Adrenal gland (tissue), 9 donors: ENCODE measurements at regions not wholly inside any gene's neighbourhood (a gene's known extent, or its start where the extent isn't known, plus 50 kb on each side); places are given as distances from the start of the nearest gene placed in this dataset.

Source experiments
- DNase-seq, 7 donors: peaks; one replicate each; pipeline ENCODE4 v3.0.0-alpha.2; 2019 to 2020
- H3K27ac ChIP-seq, 5 donors: fragments of 200-600 bp; sonication (generic) in 4 of 5; 1 replicate in 3 of 5; 2 replicates in 2 of 5; pipeline versions ENCODE4 v1.5.1 to v1.8.0; 2016 to 2020; ENCODE audit warnings: mild to moderate bottlenecking in 1 of 5
- H3K27me3 ChIP-seq: fragments of 200-600 bp; 2 replicates; pipeline ENCODE4 v1.8.0; 2021
- H3K36me3 ChIP-seq, 2 donors: fragments of 200-600 bp; replicated peaks in 1 of 2; 1 replicate in 1 of 2; 2 replicates in 1 of 2; pipeline versions ENCODE4 v1.5.1 to v1.8.0; 2018 to 2022
- H3K4me1 ChIP-seq, 2 donors: fragments of 200-600 bp; replicated peaks in 1 of 2; 1 replicate in 1 of 2; 2 replicates in 1 of 2; pipeline versions ENCODE4 v1.5.1 to v1.8.0; 2018 to 2021
- H3K4me3 ChIP-seq, 4 donors: fragments of 200-600 bp; sonication (generic) in 3 of 4; one replicate each; pipeline ENCODE4 v1.5.1; 2016 to 2018
- H3K9me3 ChIP-seq, 3 donors: fragments of 200-600 bp; sonication (generic) in 1 of 3; replicated peaks in 1 of 3; 1 replicate in 2 of 3; 2 replicates in 1 of 3; pipeline versions ENCODE4 v1.5.1 to v1.8.0; 2016 to 2021
- CTCF ChIP-seq, 6 experiments: fragments of 450-650 bp in 4 of 6; fragments of 200-600 bp in 2 of 6; sonication (generic) in 1 of 6; IDR thresholded peaks; 1 replicate in 5 of 6; 2 replicates in 1 of 6; pipeline versions ENCODE4 v1.5.1 to v1.8.0; 2016 to 2021; ENCODE audit warnings: antibody characterized with exemption in 6 of 6, mild to moderate bottlenecking in 2 of 6, moderate library complexity in 1 of 6
- POLR2A ChIP-seq, 2 donors: fragments of 450-650 bp; IDR thresholded peaks; one replicate each; pipeline ENCODE4 v1.6.1; 2017; ENCODE audit warnings: antibody characterized with exemption in 2 of 2, mild to moderate bottlenecking in 2 of 2, moderate library complexity in 1 of 2
- WGBS, 4 donors: extraction: QIAGEN DNeasy Blood & Tissue Kit in 2 of 4; methylation state at CpG; one replicate each; pipeline versions ENCODE4 v1.1.5 to v1.1.7; 2013 to 2017; 5-methylcytosine and 5-hydroxymethylcytosine counted together
- intact Hi-C, 2 donors: fragments of 100-400 bp; cut with DNase I; formaldehyde crosslinking; loops; one replicate each; pipeline versions ENCODE4 v1.14.1 to v1.15.0; 2022 to 2023
- donor health status: healthy with polysubstance abuse.
- donor health status: Bipolar disorder and iron deficiency.
- donor health status: DM: yes; HTN: yes; CAD: no.
- donor health status: DM: no; HTN: no; CAD: no.
- donor health status: DM: no; HTN: no; CAD: no.

- H3K27me3 ChIP-seq: no peaks in the 10 kb centered on the region
- H3K9me3 ChIP-seq: no peaks in the 10 kb centered on the region
- H3K4me1 ChIP-seq: no peaks in the 10 kb centered on the region
- H3K36me3 ChIP-seq: no peaks in the 10 kb centered on the region
- DNase-seq: no peak
- no peak overlapping the region for H3K4me3 ChIP-seq
- no peak overlapping the region for H3K27ac ChIP-seq
- 29 to 49% (median 43%) methylated on average over 2 of the region's 2 CpGs for WGBS, 4 donors
- TF ChIP-seq CTCF (IDR thresholded peaks at IDR 0.05) (no peak), POLR2A (IDR thresholded peaks at IDR 0.05) (no peak)
- intact Hi-C loops: no loop called here
These were observed 70.9 kb upstream of the SAMSN1 start for GRCh38 chr21:14617040-14617393.

- TF ChIP-seq POLR2A (IDR thresholded peaks at IDR 0.05) (no peak), CTCF (IDR thresholded peaks at IDR 0.05) (no peak)
- 39 to 52% (median 45%) methylated on average over 4 of the region's 4 CpGs for WGBS, 4 donors
These were observed 70.4 kb upstream of the SAMSN1 start for GRCh38 chr21:14616380-14617039.

GRCh38 chr21:14615359-14615974 lies 69.4 kb upstream of the SAMSN1 start:
- no peak for DNase-seq
- 62 to 73% (median 71%) methylated on average over 4 of the region's 4 CpGs for WGBS, 4 donors

More at GRCh38 chr21:14616380-14617039, 70.4 kb upstream of the SAMSN1 start:
- Histone ChIP-seq H3K9me3 (no peaks in the 10 kb centered on the region), H3K4me1 (no peaks in the 10 kb centered on the region), H3K27me3 (no peaks in the 10 kb centered on the region), H3K4me3 (no peak overlapping the region), H3K27ac (no peak overlapping the region), H3K36me3 (no peaks in the 10 kb centered on the region)
- no peak for DNase-seq
- intact Hi-C loops: no loop called here

GRCh38 chr21:14614287-14614686 lies 68.2 kb upstream of the SAMSN1 start:
- DNase-seq: no peak
- Histone ChIP-seq H3K36me3 (no peaks in the 10 kb centered on the region), H3K27ac (no peak overlapping the region), H3K9me3 (no peaks in the 10 kb centered on the region), H3K4me3 (no peak overlapping the region), H3K27me3 (no peaks in the 10 kb centered on the region), H3K4me1 (no peaks in the 10 kb centered on the region)
- intact Hi-C loops: no loop called here
- 65 to 77% (median 73%) methylated on average over 3 of the region's 3 CpGs for WGBS, 4 donors
- TF ChIP-seq POLR2A (IDR thresholded peaks at IDR 0.05): no peak
- TF ChIP-seq CTCF (IDR thresholded peaks at IDR 0.05): no peak

More at GRCh38 chr21:14615359-14615974, 69.4 kb upstream of the SAMSN1 start:
- intact Hi-C loops: no loop called here
- H3K36me3 ChIP-seq: no peaks in the 10 kb centered on the region
- H3K27ac ChIP-seq: no peak overlapping the region
- no peaks in the 10 kb centered on the region for H3K9me3 ChIP-seq
- no peak overlapping the region for H3K4me3 ChIP-seq
- no peak for TF ChIP-seq POLR2A (IDR thresholded peaks at IDR 0.05)
- TF ChIP-seq CTCF (IDR thresholded peaks at IDR 0.05): no peak
- H3K27me3 ChIP-seq: no peaks in the 10 kb centered on the region
- no peaks in the 10 kb centered on the region for H3K4me1 ChIP-seq
